Stimulated activated CD4-positive, alpha-beta T cell treated with anti-CD3 and anti-CD28 coated beads, Interleukin-1b, Interleukin-23, amount 100 ng/mL, for 1 hour (primary cell): ENCODE measurements at regions not wholly inside any gene's neighbourhood (a gene's known extent, or its start where the extent isn't known, plus 50 kb on each side); places are given as distances from the start of the nearest gene placed in this dataset.
"Not testable (repeated sequence)": the region's sequence is repeated elsewhere in the genome, so short reads cannot be mapped to it uniquely, and the experiment has no call there.

Experiments used
- DNase-seq, 2 donors: peaks; one replicate each; pipeline ENCODE4 v3.0.0-alpha.2; 2020; ENCODE audit warnings: low read depth in 2 of 2

GRCh38 chr21:36247316-36248010 lies 72.5 kb upstream of the MORC3 start:
- DNase-seq = no peak

- DNase-seq = no peak
Measured at GRCh38 chr21:36249576-36250422, 70.2 kb upstream of the MORC3 start.

GRCh38 chr21:36250423-36251075 lies 69.4 kb upstream of the MORC3 start:
- no peak for DNase-seq

GRCh38 chr21:36254106-36254941 lies 65.7 kb upstream of the MORC3 start:
- no peak for DNase-seq

GRCh38 chr21:36255663-36256062 lies 64.3 kb upstream of the MORC3 start:
- no peak for DNase-seq

- no peak for DNase-seq
Measured at GRCh38 chr21:36257657-36258056, 62.3 kb upstream of the MORC3 start.

GRCh38 chr21:36260030-36260787 lies 59.8 kb upstream of the MORC3 start:
- DNase-seq = peak; percentile 5 to 8

GRCh38 chr21:36260802-36261201 lies 59.2 kb upstream of the MORC3 start:
- no peak for DNase-seq

- DNase-seq = no peak
Measured at GRCh38 chr21:36261459-36261858, 58.5 kb upstream of the MORC3 start.

GRCh38 chr21:36263797-36264196 lies 56.2 kb upstream of the MORC3 start:
- DNase-seq = no peak

GRCh38 chr21:36265431-36265830 lies 54.6 kb upstream of the MORC3 start:
- no peak for DNase-seq

- DNase-seq = not testable (repeated sequence)
Measured at GRCh38 chr21:36267828-36268227, 52.2 kb upstream of the MORC3 start.

- DNase-seq = not testable (repeated sequence)
Measured at GRCh38 chr21:36268264-36268663, 51.7 kb upstream of the MORC3 start.
